Neural cell (in vitro differentiated cells): ENCODE measurements at regions not wholly inside any gene's neighbourhood (a gene's known extent, or its start where the extent isn't known, plus 50 kb on each side); places are given as distances from the start of the nearest gene placed in this dataset.

Experiments used
- CTCF ChIP-seq: fragments of 450-650 bp; IDR thresholded peaks from 2 replicates; pipeline ENCODE4 v1.5.1; 2014; ENCODE audit warnings: antibody characterized with exemption, mild to moderate bottlenecking, moderate library complexity; ENCODE audit not compliant: poor library complexity, severe bottlenecking
- EZH2 ChIP-seq: fragments of 200-600, 300-800 bp; shearing (Covaris generic), sonication (generic); IDR thresholded peaks from 2 replicates; pipeline ENCODE4 v1.6.1; 2014; ENCODE audit warnings: antibody characterized with exemption, low read length, borderline replicate concordance, mild to moderate bottlenecking; ENCODE audit not compliant: insufficient read depth, poor library complexity, severe bottlenecking
- MXI1 ChIP-seq: fragments of 450-650 bp; conservative IDR thresholded peaks from 2 replicates; pipeline ENCODE4 v1.6.1; 2014; ENCODE audit warnings: antibody characterized with exemption, mild to moderate bottlenecking; ENCODE audit not compliant: poor library complexity, severe bottlenecking
- POLR2AphosphoS5 ChIP-seq: IDR thresholded peaks from 2 replicates; pipeline ENCODE4 v1.6.1; 2012
- RAD21 ChIP-seq: fragments of 450-650 bp; conservative IDR thresholded peaks from 2 replicates; pipeline ENCODE4 v1.6.1; 2014; ENCODE audit warnings: antibody characterized with exemption, mild to moderate bottlenecking, moderate library complexity
- REST ChIP-seq: IDR thresholded peaks from 2 replicates; pipeline ENCODE4 v1.6.1; 2012; ENCODE audit warnings: borderline replicate concordance
- SMC3 ChIP-seq: fragments of 450-650 bp; conservative IDR thresholded peaks from 2 replicates; pipeline ENCODE4 v1.6.1; 2014; ENCODE audit warnings: antibody characterized with exemption, mild to moderate bottlenecking, moderate library complexity; ENCODE audit not compliant: poor library complexity

- TF ChIP-seq RAD21 = no peak
- no peak for TF ChIP-seq SMC3
- no peak for TF ChIP-seq CTCF
- no peak for TF ChIP-seq REST
- no peak for TF ChIP-seq MXI1
- no peak for TF ChIP-seq EZH2
- no peak for TF ChIP-seq POLR2AphosphoS5
Measured at GRCh38 chr5:124300815-124301621, 445.4 kb downstream of the ZNF608 start.
